GM21723 (cell line): ENCODE measurements at regions not wholly inside any gene's neighbourhood (a gene's known extent, or its start where the extent isn't known, plus 50 kb on each side); places are given as distances from the start of the nearest gene placed in this dataset.

Experiments used
- ATAC-seq: cut with Tn5 transposase; IDR thresholded peaks from one replicate; pipeline ENCODE4 v1.9.1; 2021; ENCODE audit warnings: mild to moderate bottlenecking, moderate library complexity; ENCODE audit not compliant: unreplicated experiment

DNA sequence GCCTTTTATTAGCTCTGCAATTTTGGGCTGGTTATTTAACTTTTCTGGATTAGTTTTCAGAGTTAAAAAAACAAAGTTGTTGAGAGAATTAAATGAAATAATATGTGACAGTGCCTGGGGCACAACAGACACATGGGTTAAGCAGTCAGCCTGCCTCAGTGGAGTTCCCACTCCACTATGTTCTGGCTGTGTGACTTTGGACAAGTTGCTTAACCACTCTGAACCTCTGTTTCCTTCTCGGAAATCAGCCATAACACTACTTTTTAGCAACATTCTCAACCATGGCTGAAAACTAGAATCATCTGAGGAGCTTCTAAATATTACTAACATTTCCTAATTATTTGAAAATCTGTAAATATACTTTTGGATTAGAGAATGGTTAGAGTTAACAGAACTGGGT lies 56.5 kb upstream of the SLC6A11 start:
- no peak for ATAC-seq

DNA sequence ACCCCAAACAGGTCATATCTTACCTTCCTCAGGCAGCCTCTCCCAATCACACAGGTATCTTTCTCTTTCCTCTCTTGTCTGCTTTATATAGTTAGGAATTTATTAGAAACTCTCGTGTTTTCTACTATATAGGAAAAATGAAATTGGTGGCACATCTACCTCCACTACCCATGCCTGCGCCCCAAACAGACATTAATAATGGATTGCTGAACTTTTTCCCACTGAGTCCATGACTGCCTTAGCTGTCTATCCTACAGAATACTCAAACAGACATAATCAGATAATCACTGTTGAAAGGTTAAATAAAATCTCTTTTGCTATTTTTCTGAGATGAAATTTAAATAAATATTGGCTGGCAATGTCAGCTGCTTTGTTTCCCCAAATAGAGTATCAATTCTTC lies 55.8 kb upstream of the SLC6A11 start:
- ATAC-seq = no peak

DNA sequence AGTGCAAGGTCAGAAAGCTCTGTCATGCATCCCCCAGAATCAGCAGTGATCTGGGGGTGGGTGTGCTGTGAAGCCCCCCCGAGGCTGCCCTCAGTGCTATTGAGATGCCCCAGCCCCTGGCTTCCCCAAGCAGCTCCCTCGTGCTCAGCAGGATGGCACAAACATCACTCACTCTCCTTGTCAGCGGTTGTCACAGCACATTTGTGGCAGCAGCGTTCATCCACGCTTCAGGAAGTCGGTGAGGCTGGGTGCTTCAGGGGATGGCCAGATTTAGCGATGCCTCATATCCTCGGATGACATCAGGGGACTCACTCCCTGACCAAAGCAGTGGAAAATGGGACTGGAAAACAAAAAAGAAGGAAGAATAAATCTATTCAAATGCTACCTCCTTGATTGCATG lies 54.4 kb upstream of the SLC6A11 start:
- ATAC-seq = no peak

DNA sequence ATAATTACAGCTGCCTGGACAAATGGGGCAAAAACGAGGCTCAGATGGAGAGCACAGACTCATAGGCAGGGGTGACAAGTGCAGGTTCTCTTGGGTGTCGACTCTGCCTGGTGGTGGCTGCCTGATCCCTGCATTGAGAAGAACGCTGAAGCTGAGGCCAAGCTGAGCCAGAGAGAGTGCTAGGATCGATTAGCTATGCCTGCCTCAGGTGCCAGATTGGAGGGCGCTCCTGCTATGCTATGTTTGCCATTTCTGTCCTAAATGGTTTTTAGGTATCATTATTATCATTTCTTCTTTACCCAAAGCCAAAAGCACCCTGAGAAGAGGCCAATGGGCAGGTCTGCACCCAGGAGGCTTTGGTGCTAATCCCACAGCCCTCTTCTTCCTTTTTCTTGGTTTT lies 53.9 kb upstream of the SLC6A11 start:
- ATAC-seq = no peak

DNA sequence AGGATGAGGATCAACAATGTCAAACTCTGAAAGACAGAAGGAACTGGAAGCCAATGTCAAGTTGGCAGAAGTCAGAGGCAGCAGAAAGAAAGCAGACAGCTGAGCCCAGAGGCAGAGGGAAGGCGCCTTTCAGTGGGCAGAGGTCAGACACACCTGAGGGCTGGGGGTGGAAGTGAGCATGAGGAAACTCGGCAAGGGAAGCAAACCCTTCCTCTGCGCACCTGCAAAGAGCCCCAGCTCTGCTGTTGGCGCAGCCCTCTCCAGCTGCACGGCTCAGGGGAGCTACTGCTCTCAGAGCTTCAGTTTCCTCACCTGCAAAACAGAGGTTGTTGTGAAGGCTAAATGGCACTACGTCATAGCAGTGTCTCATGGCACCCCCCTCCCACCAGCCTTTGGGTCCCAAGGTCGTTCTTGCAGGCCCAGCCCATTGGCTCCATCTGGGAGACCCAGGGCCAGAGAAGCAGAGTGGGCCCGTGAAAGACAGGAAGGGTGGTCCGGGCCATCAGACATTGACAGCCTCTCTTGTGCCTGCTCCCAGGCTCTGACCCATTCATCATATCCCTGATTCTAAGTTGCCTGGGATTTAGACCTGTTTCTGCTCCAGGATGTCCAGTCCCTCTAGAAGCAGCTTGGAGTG lies 53.3 kb upstream of the SLC6A11 start:
- no peak for ATAC-seq

DNA sequence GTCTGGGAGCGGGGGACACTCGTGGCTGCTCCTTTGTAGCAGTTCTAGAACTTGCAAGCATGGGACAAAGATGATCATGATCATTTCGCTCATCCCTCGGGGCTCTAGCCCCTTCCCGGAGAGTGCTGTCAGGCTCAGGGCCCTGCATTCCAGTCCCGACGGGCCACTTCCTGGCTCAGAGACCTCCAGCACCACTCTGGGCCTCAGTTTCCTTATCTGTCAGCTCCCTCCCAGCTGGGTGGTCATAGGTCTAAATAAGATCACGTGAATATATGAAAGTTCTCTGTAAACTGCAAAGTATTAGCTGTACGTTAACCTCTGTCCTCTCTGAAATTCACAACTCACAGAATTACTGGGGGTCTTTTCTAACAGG lies 52.8 kb upstream of the SLC6A11 start:
- no peak for ATAC-seq

DNA sequence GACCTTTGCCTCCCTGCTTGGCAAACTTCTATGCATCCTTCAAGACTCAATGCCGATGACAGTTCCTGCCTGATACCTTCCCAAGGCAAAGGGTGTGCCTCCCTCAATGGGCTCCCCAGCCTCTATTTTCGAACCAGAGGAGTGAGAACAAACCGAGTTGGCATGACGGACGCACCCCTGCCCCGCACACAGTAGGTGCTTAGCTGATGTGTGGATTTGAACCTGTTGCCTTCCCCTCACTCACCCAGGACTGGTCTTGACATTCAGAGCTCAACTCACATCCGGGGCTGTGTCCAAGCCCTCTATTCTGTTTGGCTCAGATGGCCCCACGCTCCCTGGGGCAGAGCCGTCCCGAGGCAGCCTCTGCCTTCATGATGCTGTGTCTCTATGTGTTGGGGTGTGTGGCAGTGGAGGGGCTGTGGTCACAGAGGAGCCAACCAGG lies 52.2 kb upstream of the SLC6A11 start:
- no peak for ATAC-seq

DNA sequence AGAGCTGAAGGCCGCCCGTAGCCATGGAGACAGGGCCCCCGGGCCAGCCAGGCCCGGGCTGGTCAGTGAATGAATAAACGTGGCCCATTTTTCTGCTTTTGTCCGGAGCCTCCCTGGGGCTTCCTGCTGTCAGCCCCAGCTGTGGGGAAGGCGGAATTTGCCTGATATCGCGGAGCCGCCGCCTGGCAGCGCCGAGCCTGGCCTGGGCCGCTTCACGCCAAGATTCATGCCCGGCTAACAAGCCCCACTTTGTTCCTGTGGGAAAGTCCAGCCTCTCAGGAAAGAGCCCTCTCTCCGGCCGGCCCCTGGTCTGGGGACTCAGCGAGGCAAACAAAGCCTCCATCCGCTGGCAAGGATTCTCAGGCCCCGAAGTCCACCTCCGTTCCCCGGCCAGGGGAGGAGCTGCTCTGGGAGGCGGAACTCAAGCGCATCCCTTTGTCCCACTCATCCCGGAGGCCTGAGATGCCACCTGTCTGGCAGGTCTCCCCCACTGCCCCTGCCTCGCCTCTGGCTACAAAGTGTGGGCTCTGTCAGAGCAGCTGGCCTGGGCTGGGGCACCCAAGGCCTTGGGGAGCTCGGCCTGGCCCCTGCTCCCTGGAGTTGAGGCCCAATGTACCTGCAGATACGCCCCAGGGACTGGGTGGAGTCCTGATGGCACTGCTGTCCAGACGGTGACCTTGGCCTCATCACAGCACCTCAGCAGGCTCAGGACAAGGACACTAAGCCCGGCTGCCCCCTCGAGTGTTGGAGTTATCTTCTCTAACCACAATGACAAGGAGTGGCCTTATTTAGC lies 51.6 kb upstream of the SLC6A11 start:
- no peak for ATAC-seq

DNA sequence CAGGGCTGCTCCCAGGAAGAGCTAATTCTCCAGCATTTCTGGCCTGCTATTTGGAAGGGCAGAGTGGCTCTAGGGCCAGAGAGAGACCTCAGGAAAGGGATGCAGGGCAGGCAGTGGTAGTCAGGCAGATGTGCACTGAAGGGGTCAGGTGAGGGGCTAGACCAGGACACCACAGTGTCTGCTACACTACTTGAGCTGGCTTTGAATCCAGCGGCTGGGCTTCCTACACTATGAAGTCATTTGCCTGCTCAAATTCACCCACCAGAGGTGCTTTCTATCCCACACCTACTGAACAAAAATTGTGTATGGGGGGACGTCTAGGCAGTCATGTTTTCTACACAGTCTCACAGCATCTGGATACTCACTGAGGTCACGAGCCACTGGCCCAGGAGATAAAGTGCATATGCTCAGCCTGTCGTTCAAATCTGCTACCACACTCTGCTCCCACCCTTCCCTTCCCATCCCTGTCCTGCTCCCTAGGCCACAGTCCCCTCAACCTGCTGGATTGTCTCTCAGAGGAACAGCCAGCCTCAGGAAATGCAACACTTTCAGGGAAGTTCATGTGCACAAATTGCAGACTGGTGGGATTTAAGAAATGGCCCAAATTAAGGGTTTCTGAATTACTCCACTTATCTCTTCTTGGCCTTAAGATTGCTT lies 49.9 kb upstream of the SLC6A11 start:
- no peak for ATAC-seq
